Muscle of leg (tissue), 3 donors: ENCODE measurements at regions not wholly inside any gene's neighbourhood (a gene's known extent, or its start where the extent isn't known, plus 50 kb on each side); places are given as distances from the start of the nearest gene placed in this dataset.
A peak's percentile ranks its signal among the peaks of the same experiment; 100 is the strongest.

Source experiments
- DNase-seq: peaks from one replicate; pipeline ENCODE4 v3.0.0; 2013
- H3K27ac ChIP-seq: one replicate; pipeline ENCODE4 v1.5.1; 2013; ENCODE audit warnings: mild to moderate bottlenecking, low read length, control low read depth
- H3K27me3 ChIP-seq: one replicate; pipeline ENCODE4 v1.6.1; 2013; ENCODE audit warnings: low read length; ENCODE audit not compliant: control insufficient read depth, insufficient read depth
- H3K36me3 ChIP-seq: one replicate; pipeline ENCODE4 v1.6.1; 2013; ENCODE audit warnings: low read length; ENCODE audit not compliant: control insufficient read depth, insufficient read depth
- H3K4me1 ChIP-seq: one replicate; pipeline ENCODE4 v1.6.1; 2013; ENCODE audit warnings: low read length; ENCODE audit not compliant: control insufficient read depth, insufficient read depth
- H3K4me3 ChIP-seq: one replicate; pipeline ENCODE4 v1.5.1; 2013; ENCODE audit warnings: low read length, control low read depth
- H3K9me3 ChIP-seq: replicated peaks from 2 replicates; pipeline ENCODE4 v1.6.1; 2013; ENCODE audit warnings: low read depth, low read length; ENCODE audit not compliant: control insufficient read depth
- WGBS: methylation state at CpG from one replicate; pipeline ENCODE4 v1.1.5; 2013; ENCODE audit warnings: missing lambda C conversion rate; ENCODE audit not compliant: insufficient coverage; 5-methylcytosine and 5-hydroxymethylcytosine counted together

GRCh38 chr2:144233733-144234541 lies 286.0 kb downstream of the ZEB2 start:
- WGBS: no CpG with 5 or more reads among the region's 3 CpGs
- no peak for DNase-seq
- H3K27ac ChIP-seq: no peak overlapping the region
- H3K9me3 ChIP-seq: no peaks in the 10 kb centered on the region
- H3K27me3 ChIP-seq: no peaks in the 10 kb centered on the region
- H3K4me3 ChIP-seq: no peak overlapping the region
- H3K4me1 ChIP-seq: peaks cover 3% of the 10 kb centered on the region
- H3K36me3 ChIP-seq: no peaks in the 10 kb centered on the region

- DNase-seq: peak; percentile 13
- no CpG with 5 or more reads among the region's 2 CpGs for WGBS
- no peaks in the 10 kb centered on the region for H3K9me3 ChIP-seq
Observed at GRCh38 chr2:144233317-144233716, 286.6 kb downstream of the ZEB2 start.

GRCh38 chr2:144230448-144231085 lies 289.4 kb downstream of the ZEB2 start:
- Histone ChIP-seq H3K27ac (no peak overlapping the region), H3K9me3 (no peaks in the 10 kb centered on the region), H3K4me3 (no peak overlapping the region), H3K27me3 (no peaks in the 10 kb centered on the region), H3K4me1 (no peaks in the 10 kb centered on the region), H3K36me3 (no peaks in the 10 kb centered on the region)
- WGBS: no CpG with 5 or more reads among the region's 1 CpG
- DNase-seq: no peak

More at GRCh38 chr2:144233317-144233716, 286.6 kb downstream of the ZEB2 start:
- no peaks in the 10 kb centered on the region for H3K36me3 ChIP-seq
- H3K4me3 ChIP-seq: no peak overlapping the region
- no peaks in the 10 kb centered on the region for H3K27me3 ChIP-seq
- no peak overlapping the region for H3K27ac ChIP-seq
- peaks cover 3% of the 10 kb centered on the region for H3K4me1 ChIP-seq

GRCh38 chr2:144230033-144230432 lies 289.9 kb downstream of the ZEB2 start:
- no CpG with 5 or more reads among the region's 4 CpGs for WGBS
- H3K36me3 ChIP-seq: no peaks in the 10 kb centered on the region
- no peaks in the 10 kb centered on the region for H3K4me1 ChIP-seq
- no peak overlapping the region for H3K4me3 ChIP-seq
- H3K27ac ChIP-seq: no peak overlapping the region
- DNase-seq: no peak
- no peaks in the 10 kb centered on the region for H3K9me3 ChIP-seq
- no peaks in the 10 kb centered on the region for H3K27me3 ChIP-seq

- Histone ChIP-seq H3K36me3 (no peaks in the 10 kb centered on the region), H3K27me3 (no peaks in the 10 kb centered on the region), H3K4me3 (no peak overlapping the region), H3K4me1 (no peaks in the 10 kb centered on the region), H3K9me3 (no peaks in the 10 kb centered on the region), H3K27ac (no peak overlapping the region)
- no CpG with 5 or more reads among the region's 1 CpG for WGBS
- DNase-seq: no peak
Observed at GRCh38 chr2:144229296-144229695, 290.6 kb downstream of the ZEB2 start.

- WGBS: no CpG with 5 or more reads among the region's 2 CpGs
- Histone ChIP-seq H3K27me3 (no peaks in the 10 kb centered on the region), H3K4me3 (no peak overlapping the region), H3K9me3 (no peaks in the 10 kb centered on the region), H3K36me3 (no peaks in the 10 kb centered on the region), H3K4me1 (no peaks in the 10 kb centered on the region), H3K27ac (no peak overlapping the region)
- DNase-seq: no peak
Observed at GRCh38 chr2:144227427-144228105, 292.4 kb downstream of the ZEB2 start.

- H3K36me3 ChIP-seq: no peaks in the 10 kb centered on the region
- no peaks in the 10 kb centered on the region for H3K27me3 ChIP-seq
- H3K4me1 ChIP-seq: no peaks in the 10 kb centered on the region
- no peak for DNase-seq
- no peaks in the 10 kb centered on the region for H3K9me3 ChIP-seq
- no peak overlapping the region for H3K4me3 ChIP-seq
- H3K27ac ChIP-seq: no peak overlapping the region
Observed at GRCh38 chr2:144225076-144225475, 294.8 kb downstream of the ZEB2 start.

- WGBS: 80% methylated on average over 1 of the region's 3 CpGs
- DNase-seq: no peak
Observed at GRCh38 chr2:144224472-144224871, 295.4 kb downstream of the ZEB2 start.

GRCh38 chr2:144219979-144220378 lies 299.9 kb downstream of the ZEB2 start:
- no CpG with 5 or more reads among the region's 1 CpG for WGBS
- Histone ChIP-seq H3K4me1 (no peaks in the 10 kb centered on the region), H3K27ac (no peak overlapping the region)

More at GRCh38 chr2:144224472-144224871, 295.4 kb downstream of the ZEB2 start:
- Histone ChIP-seq H3K4me3 (no peak overlapping the region), H3K27me3 (no peaks in the 10 kb centered on the region), H3K4me1 (no peaks in the 10 kb centered on the region), H3K27ac (no peak overlapping the region), H3K36me3 (no peaks in the 10 kb centered on the region), H3K9me3 (no peaks in the 10 kb centered on the region)

GRCh38 chr2:144217853-144218633 lies 301.9 kb downstream of the ZEB2 start:
- no peaks in the 10 kb centered on the region for H3K27me3 ChIP-seq
- H3K4me1 ChIP-seq: no peaks in the 10 kb centered on the region
- no peaks in the 10 kb centered on the region for H3K36me3 ChIP-seq
- H3K27ac ChIP-seq: no peak overlapping the region
- WGBS: no CpG with 5 or more reads among the region's 5 CpGs
- DNase-seq: no peak
- no peak overlapping the region for H3K4me3 ChIP-seq
- H3K9me3 ChIP-seq: no peaks in the 10 kb centered on the region

More at GRCh38 chr2:144219979-144220378, 299.9 kb downstream of the ZEB2 start:
- no peak for DNase-seq
- H3K9me3 ChIP-seq: no peaks in the 10 kb centered on the region
- H3K27me3 ChIP-seq: no peaks in the 10 kb centered on the region
- no peaks in the 10 kb centered on the region for H3K36me3 ChIP-seq
- no peak overlapping the region for H3K4me3 ChIP-seq
